ENCODE measurements at regions not wholly inside any gene's neighbourhood (a gene's known extent, or its start where the extent isn't known, plus 50 kb on each side); places are given as distances from the start of the nearest gene placed in this dataset.

- Histone ChIP-seq H3K36me3 (ENCODE audit: insufficient read depth, low read length) (no peaks in the 10 kb centered on the region), H3K27me3 (ENCODE audit: insufficient read depth, low read length) (no peaks in the 10 kb centered on the region), H3K9me3 (ENCODE audit: control insufficient read depth in 1 of 2, low read length in 2 of 2) (no peaks in the 10 kb centered on the region), H3K4me1 (ENCODE audit: insufficient read depth, low read length) (no peaks in the 10 kb centered on the region), H3K4me3 (ENCODE audit: low read length in 2 of 2) (no peak overlapping the region), H3K27ac (ENCODE audit: low read depth, low read length) (no peak overlapping the region)
- Mint-ChIP-seq H3K4me3 (no peak overlapping the region), H3K36me3 (no peaks in the 10 kb centered on the region), H3K9me3 (no peaks in the 10 kb centered on the region), H3K4me1 (no peaks in the 10 kb centered on the region), H3K27me3 (peaks cover 15% of the 10 kb centered on the region in 2 donors), H3K27ac (peak overlapping the region in 1 of 7 donors; percentile 9)
- intact Hi-C loops (cut with micrococcal nuclease): no loop called here
- DNase-seq: no peak
- CTCF ChIA-PET (ENCODE audit: partially characterized antibody): no interaction called here
- POLR2A ChIA-PET (ENCODE audit: partially characterized antibody): no interaction called here
These were observed 127.2 kb downstream of the UTP18 start for GRCh38 chr17:51387582-51387981.

- ChIA-PET CTCF (ENCODE audit: partially characterized antibody) (no interaction called here), POLR2A (ENCODE audit: partially characterized antibody) (no interaction called here)
- intact Hi-C loops (cut with micrococcal nuclease): no loop called here
- no peaks in the 10 kb centered on the region for H3K36me3 Mint-ChIP-seq
- H3K9me3 ChIP-seq (ENCODE audit: control insufficient read depth in 1 of 2, low read length in 2 of 2): no peaks in the 10 kb centered on the region
- DNase-seq: no peak
- no peaks in the 10 kb centered on the region for H3K36me3 ChIP-seq (ENCODE audit: insufficient read depth, low read length)
- H3K27me3 ChIP-seq (ENCODE audit: insufficient read depth, low read length): no peaks in the 10 kb centered on the region
- H3K27ac Mint-ChIP-seq: no peak overlapping the region
- H3K27me3 Mint-ChIP-seq: peaks cover 15 to 16% of the 10 kb centered on the region in 2 donors
- H3K4me3 Mint-ChIP-seq: no peak overlapping the region
- no peaks in the 10 kb centered on the region for H3K4me1 Mint-ChIP-seq
- H3K4me3 ChIP-seq (ENCODE audit: low read length in 2 of 2): no peak overlapping the region
- H3K9me3 Mint-ChIP-seq: no peaks in the 10 kb centered on the region
- no peak overlapping the region for H3K27ac ChIP-seq (ENCODE audit: low read depth, low read length)
- H3K4me1 ChIP-seq (ENCODE audit: insufficient read depth, low read length): no peaks in the 10 kb centered on the region
These were observed 127.6 kb downstream of the UTP18 start for GRCh38 chr17:51387986-51388385.

GRCh38 chr17:51389875-51390274 lies 129.5 kb downstream of the UTP18 start:
- ChIA-PET POLR2A (ENCODE audit: partially characterized antibody) (no interaction called here), CTCF (ENCODE audit: partially characterized antibody) (no interaction called here)
- no peaks in the 10 kb centered on the region for H3K36me3 ChIP-seq (ENCODE audit: insufficient read depth, low read length)
- H3K36me3 Mint-ChIP-seq: no peaks in the 10 kb centered on the region
- no peak overlapping the region for H3K27ac Mint-ChIP-seq
- H3K9me3 Mint-ChIP-seq: no peaks in the 10 kb centered on the region
- H3K27me3 ChIP-seq (ENCODE audit: insufficient read depth, low read length): no peaks in the 10 kb centered on the region
- no peaks in the 10 kb centered on the region for H3K9me3 ChIP-seq (ENCODE audit: control insufficient read depth in 1 of 2, low read length in 2 of 2)
- no peak overlapping the region for H3K4me3 ChIP-seq (ENCODE audit: low read length in 2 of 2)
- no peak overlapping the region for H3K27ac ChIP-seq (ENCODE audit: low read depth, low read length)
- H3K4me3 Mint-ChIP-seq: no peak overlapping the region
- no peaks in the 10 kb centered on the region for H3K4me1 ChIP-seq (ENCODE audit: insufficient read depth, low read length)
- no peak for DNase-seq
- peaks cover 16 to 20% of the 10 kb centered on the region in 2 donors for H3K27me3 Mint-ChIP-seq
- intact Hi-C loops (cut with micrococcal nuclease): no loop called here
- H3K4me1 Mint-ChIP-seq: no peaks in the 10 kb centered on the region

- intact Hi-C loops (cut with micrococcal nuclease): no loop called here
- Histone ChIP-seq H3K4me1 (ENCODE audit: insufficient read depth, low read length) (no peaks in the 10 kb centered on the region), H3K9me3 (ENCODE audit: control insufficient read depth in 1 of 2, low read length in 2 of 2) (no peaks in the 10 kb centered on the region), H3K36me3 (ENCODE audit: insufficient read depth, low read length) (no peaks in the 10 kb centered on the region), H3K4me3 (ENCODE audit: low read length in 2 of 2) (no peak overlapping the region), H3K27me3 (ENCODE audit: insufficient read depth, low read length) (no peaks in the 10 kb centered on the region), H3K27ac (ENCODE audit: low read depth, low read length) (no peak overlapping the region)
- no peaks in the 10 kb centered on the region for H3K9me3 Mint-ChIP-seq
- no peak overlapping the region for H3K4me3 Mint-ChIP-seq
- no peaks in the 10 kb centered on the region for H3K36me3 Mint-ChIP-seq
- DNase-seq: no peak
- POLR2A ChIA-PET (ENCODE audit: partially characterized antibody): no interaction called here
- H3K27me3 Mint-ChIP-seq: peaks cover 10 to 17% of the 10 kb centered on the region in 2 donors
- H3K27ac Mint-ChIP-seq: no peak overlapping the region
- CTCF ChIA-PET (ENCODE audit: partially characterized antibody): interaction anchor here (1.2 kb wide), 1 partner anchor 10 kb away, joined by 3 read pairs; no protein-coding TSS in a partner anchor
- H3K4me1 Mint-ChIP-seq: no peaks in the 10 kb centered on the region
These were observed 131.8 kb downstream of the UTP18 start for GRCh38 chr17:51391982-51392654.

GRCh38 chr17:51395621-51396020 lies 135.3 kb downstream of the UTP18 start:
- H3K36me3 Mint-ChIP-seq: no peaks in the 10 kb centered on the region
- H3K4me3 Mint-ChIP-seq: no peak overlapping the region

GRCh38 chr17:51397361-51398127 lies 137.2 kb downstream of the UTP18 start:
- Histone ChIP-seq H3K4me1 (ENCODE audit: insufficient read depth, low read length) (no peaks in the 10 kb centered on the region), H3K4me3 (ENCODE audit: low read length in 2 of 2) (no peak overlapping the region), H3K36me3 (ENCODE audit: insufficient read depth, low read length) (no peaks in the 10 kb centered on the region), H3K27ac (ENCODE audit: low read depth, low read length) (no peak overlapping the region), H3K27me3 (ENCODE audit: insufficient read depth, low read length) (no peaks in the 10 kb centered on the region), H3K9me3 (ENCODE audit: control insufficient read depth in 1 of 2, low read length in 2 of 2) (no peaks in the 10 kb centered on the region)
- no peak overlapping the region for H3K27ac Mint-ChIP-seq
- H3K9me3 Mint-ChIP-seq: peaks cover 0 to 2% (median 0%) of the 10 kb centered on the region in 8 donors
- ChIA-PET CTCF (ENCODE audit: partially characterized antibody) (interaction anchor here (0.9 to 1.0 kb wide), 2 partner anchors 26 to 39 kb away, joined by 3 read pairs; no protein-coding TSS in a partner anchor), POLR2A (ENCODE audit: partially characterized antibody) (no interaction called here)
- no peaks in the 10 kb centered on the region for H3K4me1 Mint-ChIP-seq
- H3K4me3 Mint-ChIP-seq: no peak overlapping the region
- H3K36me3 Mint-ChIP-seq: no peaks in the 10 kb centered on the region
- no peak for DNase-seq
- intact Hi-C loops (cut with micrococcal nuclease): no loop called here
- H3K27me3 Mint-ChIP-seq: peaks cover 3 to 8% of the 10 kb centered on the region in 2 donors

More at GRCh38 chr17:51395621-51396020, 135.3 kb downstream of the UTP18 start:
- Mint-ChIP-seq H3K9me3 (peaks cover 0 to 2% (median 0%) of the 10 kb centered on the region in 8 donors), H3K27me3 (peaks cover 5 to 13% of the 10 kb centered on the region in 2 donors), H3K4me1 (no peaks in the 10 kb centered on the region), H3K27ac (no peak overlapping the region)
- H3K36me3 ChIP-seq (ENCODE audit: insufficient read depth, low read length): no peaks in the 10 kb centered on the region
- CTCF ChIA-PET (ENCODE audit: partially characterized antibody): no interaction called here
- no peaks in the 10 kb centered on the region for H3K27me3 ChIP-seq (ENCODE audit: insufficient read depth, low read length)
- H3K9me3 ChIP-seq (ENCODE audit: control insufficient read depth in 1 of 2, low read length in 2 of 2): no peaks in the 10 kb centered on the region
- DNase-seq: no peak
- H3K27ac ChIP-seq (ENCODE audit: low read depth, low read length): no peak overlapping the region
- intact Hi-C loops (cut with micrococcal nuclease): no loop called here
- no peaks in the 10 kb centered on the region for H3K4me1 ChIP-seq (ENCODE audit: insufficient read depth, low read length)
- H3K4me3 ChIP-seq (ENCODE audit: low read length in 2 of 2): no peak overlapping the region
- POLR2A ChIA-PET (ENCODE audit: partially characterized antibody): no interaction called here

- no peak overlapping the region for H3K4me3 ChIP-seq (ENCODE audit: low read length in 2 of 2)
- H3K27ac Mint-ChIP-seq: no peak overlapping the region
- no peaks in the 10 kb centered on the region for H3K27me3 ChIP-seq (ENCODE audit: insufficient read depth, low read length)
- no peaks in the 10 kb centered on the region for H3K4me1 ChIP-seq (ENCODE audit: insufficient read depth, low read length)
- H3K4me3 Mint-ChIP-seq: no peak overlapping the region
- no peak for DNase-seq
- ChIA-PET CTCF (ENCODE audit: partially characterized antibody) (interaction anchor here (0.9 kb wide), 1 partner anchor 26 kb away, joined by 3 read pairs; no protein-coding TSS in a partner anchor), POLR2A (ENCODE audit: partially characterized antibody) (no interaction called here)
- peaks cover 3 to 7% of the 10 kb centered on the region in 2 donors for H3K27me3 Mint-ChIP-seq
- no peaks in the 10 kb centered on the region for H3K36me3 ChIP-seq (ENCODE audit: insufficient read depth, low read length)
- peaks cover 0 to 2% (median 0%) of the 10 kb centered on the region in 8 donors for H3K9me3 Mint-ChIP-seq
- intact Hi-C loops (cut with micrococcal nuclease): no loop called here
- no peaks in the 10 kb centered on the region for H3K4me1 Mint-ChIP-seq
- H3K36me3 Mint-ChIP-seq: no peaks in the 10 kb centered on the region
- H3K9me3 ChIP-seq (ENCODE audit: control insufficient read depth in 1 of 2, low read length in 2 of 2): no peaks in the 10 kb centered on the region
- no peak overlapping the region for H3K27ac ChIP-seq (ENCODE audit: low read depth, low read length)
These were observed 137.8 kb downstream of the UTP18 start for GRCh38 chr17:51398128-51398525.

Data from CD4-positive, alpha-beta memory T cell (primary cell).